Astrocyte of the cerebellum (primary cell): ENCODE measurements at regions not wholly inside any gene's neighbourhood (a gene's known extent, or its start where the extent isn't known, plus 50 kb on each side); places are given as distances from the start of the nearest gene placed in this dataset.

ENCODE experiments used
- DNase-seq: peaks from one replicate; pipeline ENCODE4 v3.0.0-alpha.2; 2011; ENCODE audit warnings: low read depth
- H3K4me3 ChIP-seq: 2 replicates; pipeline ENCODE4 v1.5.1; 2011; ENCODE audit warnings: mild to moderate bottlenecking, low read depth, low read length, moderate library complexity
- CTCF ChIP-seq: IDR thresholded peaks from 2 replicates; pipeline ENCODE4 v1.5.1; 2012; ENCODE audit warnings: low read length, low read depth, moderate library complexity, mild to moderate bottlenecking; ENCODE audit errors: missing control alignments
- in situ Hi-C: cut with HindIII; loops from 2 replicates; pipeline ENCODE4 v1.10.0; 2017; ENCODE audit warnings: low sequenced_read_pairs

GRCh38 chr12:42741091-42741490 lies 151.5 kb upstream of the PRICKLE1 start:
- in situ Hi-C loops = no loop called here
- no peak for DNase-seq
- no peak for TF ChIP-seq CTCF
- H3K4me3 ChIP-seq = no peak overlapping the region

- TF ChIP-seq CTCF = no peak
These were observed 147.9 kb upstream of the PRICKLE1 start for GRCh38 chr12:42737398-42737797.

GRCh38 chr12:42735861-42736361 lies 146.4 kb upstream of the PRICKLE1 start:
- in situ Hi-C loops = no loop called here
- TF ChIP-seq CTCF = no peak
- H3K4me3 ChIP-seq = no peak overlapping the region
- DNase-seq = no peak

More at GRCh38 chr12:42737398-42737797, 147.9 kb upstream of the PRICKLE1 start:
- DNase-seq = no peak
- in situ Hi-C loops = no loop called here
- H3K4me3 ChIP-seq = no peak overlapping the region

- no peak for DNase-seq
- in situ Hi-C loops = no loop called here
- H3K4me3 ChIP-seq = no peak overlapping the region
- TF ChIP-seq CTCF = no peak
These were observed 144.4 kb upstream of the PRICKLE1 start for GRCh38 chr12:42733911-42734310.

- in situ Hi-C loops = no loop called here
- H3K4me3 ChIP-seq = no peak overlapping the region
- TF ChIP-seq CTCF = no peak
- DNase-seq = no peak
These were observed 143.4 kb upstream of the PRICKLE1 start for GRCh38 chr12:42732908-42733411.

- in situ Hi-C loops = no loop called here
- no peak for DNase-seq
- TF ChIP-seq CTCF = no peak
- no peak overlapping the region for H3K4me3 ChIP-seq
These were observed 140.7 kb upstream of the PRICKLE1 start for GRCh38 chr12:42730291-42730690.
